HG02981 (cell line): ENCODE measurements at regions not wholly inside any gene's neighbourhood (a gene's known extent, or its start where the extent isn't known, plus 50 kb on each side); places are given as distances from the start of the nearest gene placed in this dataset.

Experiments
- ATAC-seq: cut with Tn5 transposase; IDR thresholded peaks from one replicate; pipeline ENCODE4 v1.9.1; 2021; ENCODE audit warnings: mild to moderate bottlenecking, moderate library complexity; ENCODE audit not compliant: unreplicated experiment

GRCh38 chr11:112570333-112570732 lies 309.7 kb upstream of the PLET1 start:
- ATAC-seq: no peak

- ATAC-seq: no peak
Observed at GRCh38 chr11:112579282-112579681, 318.6 kb upstream of the PLET1 start.

- no peak for ATAC-seq
Observed at GRCh38 chr11:112580864-112581263, 320.2 kb upstream of the PLET1 start.

- ATAC-seq: no peak
Observed at GRCh38 chr11:112581747-112582146, 321.1 kb upstream of the PLET1 start.

GRCh38 chr11:112582366-112582765 lies 321.7 kb upstream of the PLET1 start:
- no peak for ATAC-seq

- ATAC-seq: peak; percentile 85
Observed at GRCh38 chr11:112583261-112583893, 322.7 kb upstream of the PLET1 start.

- no peak for ATAC-seq
Observed at GRCh38 chr11:112584672-112585071, 324.0 kb upstream of the PLET1 start.

GRCh38 chr11:112587664-112588063 lies 327.0 kb upstream of the PLET1 start:
- no peak for ATAC-seq

GRCh38 chr11:112588252-112588694 lies 327.6 kb upstream of the PLET1 start:
- ATAC-seq: peak; percentile 41

GRCh38 chr11:112589155-112589554 lies 328.5 kb upstream of the PLET1 start:
- ATAC-seq: no peak

GRCh38 chr11:112590764-112591163 lies 330.1 kb upstream of the PLET1 start:
- no peak for ATAC-seq

- ATAC-seq: no peak
Observed at GRCh38 chr11:112593440-112593839, 332.8 kb upstream of the PLET1 start.

- ATAC-seq: no peak
Observed at GRCh38 chr11:112596324-112596723, 335.7 kb upstream of the PLET1 start.

GRCh38 chr11:112597286-112597790 lies 336.7 kb upstream of the PLET1 start:
- no peak for ATAC-seq

GRCh38 chr11:112599265-112599664 lies 338.6 kb upstream of the PLET1 start:
- ATAC-seq: no peak

- no peak for ATAC-seq
Observed at GRCh38 chr11:112599856-112600533, 339.3 kb upstream of the PLET1 start.

- no peak for ATAC-seq
Observed at GRCh38 chr11:112605093-112605666, 344.5 kb upstream of the PLET1 start.

GRCh38 chr11:112606656-112607055 lies 346.0 kb upstream of the PLET1 start:
- no peak for ATAC-seq

GRCh38 chr11:112608509-112608908 lies 347.8 kb upstream of the PLET1 start:
- no peak for ATAC-seq

GRCh38 chr11:112610494-112610893 lies 349.8 kb upstream of the PLET1 start:
- no peak for ATAC-seq

- no peak for ATAC-seq
Observed at GRCh38 chr11:112610996-112611750, 350.0 kb upstream of the NCAM1 start.
